SIG-M5 treated with dmso at 0.1 percent for 504 hours (cell line): ENCODE measurements at regions not wholly inside any gene's neighbourhood (a gene's known extent, or its start where the extent isn't known, plus 50 kb on each side); places are given as distances from the start of the nearest gene placed in this dataset.

Experiments used
- DNase-seq: peaks from one replicate; lab custom pipeline; 2025; ENCODE audit not compliant: unreplicated experiment; lab: John Stamatoyannopoulos, UW

DNA sequence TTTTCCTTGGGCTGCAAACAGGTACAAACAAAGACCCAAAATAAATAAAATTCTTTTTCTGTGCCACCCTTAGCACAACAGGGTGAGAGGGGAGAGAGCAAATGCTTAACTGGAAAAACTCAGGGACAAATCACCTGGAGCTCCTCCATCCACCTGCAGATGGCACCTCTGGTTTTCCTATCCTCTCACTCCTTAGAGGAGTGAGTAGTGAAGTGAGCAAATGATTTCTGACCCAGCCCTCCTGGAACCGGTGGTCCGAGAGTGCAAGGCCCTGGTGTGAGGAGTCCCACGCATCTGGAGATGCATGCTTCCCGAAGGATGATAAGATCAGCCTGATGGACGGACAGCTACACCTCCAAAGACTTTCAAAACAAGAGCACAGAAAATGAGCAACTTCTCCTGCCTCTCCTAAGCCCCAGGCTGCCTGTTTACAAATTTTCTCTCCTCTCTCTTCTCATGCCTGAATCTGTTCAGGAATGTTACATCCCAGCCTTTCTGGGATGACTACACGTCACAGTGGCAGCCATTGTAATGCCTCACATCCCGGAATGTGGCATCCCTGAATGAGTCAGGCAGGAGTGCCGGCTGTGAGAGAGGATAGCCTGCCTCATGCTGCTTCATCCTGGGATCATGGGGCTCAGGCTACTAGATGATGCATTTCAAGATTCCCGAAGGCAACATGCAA, 86.4 kb downstream of the ADRB2 start:
- no peak for DNase-seq

DNA sequence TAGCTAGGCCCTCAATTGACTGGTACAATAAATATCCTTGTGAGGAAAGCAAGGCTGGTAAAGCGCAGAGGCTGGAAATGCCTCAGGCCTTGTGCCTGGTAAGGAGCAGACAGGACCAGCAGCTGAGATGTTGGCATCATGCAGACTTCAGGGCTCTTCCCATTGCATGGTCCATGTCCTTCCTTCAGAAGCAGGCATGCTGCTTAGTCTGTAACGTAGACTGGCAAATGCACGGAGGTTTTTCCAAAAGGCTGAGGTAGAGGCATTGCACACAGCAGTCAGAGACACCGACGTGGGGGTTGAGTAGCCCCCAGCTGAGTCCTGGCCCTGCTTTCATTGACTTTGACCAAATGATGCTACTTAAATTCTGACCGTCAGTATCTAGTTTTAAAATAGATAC, 87.1 kb downstream of the ADRB2 start:
- DNase-seq = no peak

DNA sequence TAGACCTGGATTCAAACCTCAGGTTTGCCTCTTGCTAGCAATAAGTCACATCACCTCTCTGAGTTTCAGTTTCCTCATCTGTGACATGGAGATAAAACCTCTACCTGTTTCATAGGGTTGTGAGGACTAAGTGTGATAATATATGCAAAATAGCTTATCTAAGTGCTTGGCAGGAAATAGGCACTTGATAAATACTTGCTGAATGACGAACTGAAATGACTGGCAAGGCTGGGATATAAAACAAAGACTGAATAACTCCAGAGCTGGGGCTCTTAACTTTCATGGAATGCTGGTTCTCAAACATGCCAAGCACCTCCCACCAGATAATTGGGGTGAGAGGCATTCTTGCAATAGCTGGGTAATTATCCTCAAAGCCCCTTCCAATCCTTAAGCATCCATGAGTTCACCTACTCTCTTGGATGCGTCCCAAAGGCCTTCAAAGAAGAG, 87.6 kb downstream of the ADRB2 start:
- no peak for DNase-seq

DNA sequence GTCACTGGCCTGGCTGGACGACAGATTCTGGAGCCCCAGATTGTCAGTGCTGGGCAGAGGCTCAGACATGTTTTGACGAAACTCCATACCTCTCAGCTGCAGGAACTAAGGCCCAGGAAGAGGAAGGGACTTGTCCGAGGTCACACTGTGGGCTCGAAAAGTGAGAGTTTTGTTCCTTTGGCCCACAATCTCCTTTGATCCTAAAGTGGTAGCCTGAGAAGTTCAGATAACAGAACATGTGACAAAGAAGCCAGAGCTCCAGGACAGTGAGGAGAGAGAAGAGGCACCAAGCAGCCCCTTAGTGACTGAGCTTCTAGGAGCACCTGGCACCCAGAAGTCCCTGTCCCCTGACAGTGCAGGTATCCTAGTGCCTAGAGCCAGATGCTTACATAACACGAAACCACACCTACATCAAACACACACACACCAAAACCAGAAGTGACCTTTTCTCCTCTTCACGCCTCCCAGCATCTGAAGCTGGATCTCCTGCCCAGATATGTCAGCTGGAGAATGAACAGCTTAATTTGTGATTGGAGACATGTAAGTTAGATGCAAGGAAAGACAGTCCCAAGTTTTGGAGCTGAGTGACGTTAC, 88.9 kb downstream of the ADRB2 start:
- no peak for DNase-seq

DNA sequence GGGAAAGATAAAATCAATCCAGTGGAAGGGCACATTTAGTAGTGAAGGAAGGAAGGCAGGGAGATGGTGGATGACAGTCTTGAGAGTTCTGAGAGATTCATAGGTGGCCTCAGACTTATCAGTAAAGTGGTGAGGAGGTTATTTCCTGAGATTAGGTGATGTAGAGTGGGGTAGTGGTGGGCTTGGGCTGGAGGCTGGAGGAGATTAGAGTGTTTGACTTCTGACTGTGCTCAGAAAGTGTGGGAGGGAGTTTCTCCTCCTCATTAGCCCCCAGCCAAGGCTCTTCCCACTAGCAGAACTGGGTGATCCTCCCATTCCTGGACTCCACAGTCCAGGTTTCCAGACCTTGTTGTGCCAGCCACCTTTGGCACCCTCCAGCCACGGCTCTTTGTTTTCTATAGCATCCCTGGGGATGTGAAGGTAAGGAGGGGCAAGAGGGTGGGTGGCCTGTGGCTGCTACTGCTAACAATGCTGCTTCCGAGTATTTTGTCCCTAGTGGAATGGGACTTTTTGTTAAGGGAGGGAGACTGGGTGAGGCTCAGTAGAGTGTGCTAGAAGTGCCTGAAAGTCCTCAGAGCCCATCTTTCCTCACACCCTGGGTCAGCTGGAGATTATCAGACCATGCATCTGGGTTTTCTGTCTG, 94.4 kb downstream of the ADRB2 start:
- no peak for DNase-seq

DNA sequence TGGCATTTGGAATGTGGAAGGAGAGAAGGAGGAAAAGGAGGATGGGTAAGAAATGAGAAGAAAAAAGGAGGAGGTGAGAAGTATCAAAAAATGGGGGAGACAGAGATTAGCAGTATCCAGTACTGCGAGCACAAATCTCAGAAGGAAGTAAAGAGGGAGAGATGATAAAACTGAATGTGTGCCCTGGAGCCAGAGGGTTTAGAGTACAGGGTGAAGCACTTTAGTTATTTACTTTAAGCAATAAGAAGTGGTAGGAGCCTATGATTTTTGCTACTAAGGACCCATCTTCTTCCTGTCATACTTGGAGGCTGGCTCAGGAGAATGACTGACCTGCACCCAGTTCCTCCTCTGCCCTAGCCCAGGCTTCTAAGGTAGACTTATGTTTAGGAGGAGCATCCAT, 94.9 kb downstream of the ADRB2 start:
- DNase-seq = no peak

DNA sequence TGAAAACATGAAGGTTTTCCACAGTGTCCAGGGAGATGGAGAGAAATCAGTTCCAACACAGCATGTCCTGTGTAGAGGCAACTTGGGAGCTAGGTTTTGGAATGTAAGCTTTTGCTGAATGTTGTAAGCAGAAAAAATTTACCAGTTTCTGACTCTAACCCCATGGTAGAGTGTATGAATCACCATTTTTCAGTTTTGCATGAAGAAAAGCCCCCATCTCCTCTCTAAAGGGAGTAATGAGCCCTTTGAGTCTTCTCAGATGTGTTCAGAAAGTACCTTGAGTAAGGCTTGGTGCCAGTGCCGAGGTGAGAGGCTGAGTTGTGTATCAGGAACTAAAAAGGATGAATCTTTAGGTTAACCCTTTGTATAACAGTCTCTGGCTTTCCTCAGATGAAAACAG, 96.2 kb downstream of the ADRB2 start:
- DNase-seq = no peak

DNA sequence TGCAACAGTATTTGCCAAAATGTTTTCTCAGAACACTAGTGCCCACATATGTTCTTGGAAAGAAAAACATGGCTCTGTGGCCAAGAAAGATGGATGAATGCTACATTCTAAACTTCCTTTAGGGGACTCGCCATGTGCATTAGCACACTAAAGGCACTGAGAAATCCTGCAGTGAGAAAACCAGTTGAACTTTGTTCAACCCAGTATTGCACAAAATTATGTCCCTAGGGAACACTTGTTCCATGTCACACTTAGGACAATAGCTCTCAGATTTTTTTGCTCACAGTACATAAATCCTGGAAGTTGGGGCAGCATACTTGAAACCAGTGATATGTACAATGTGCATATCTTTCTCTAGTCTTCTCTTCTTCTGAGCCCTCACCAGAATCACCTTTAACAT, 96.6 kb downstream of the ADRB2 start:
- DNase-seq = no peak

GRCh38 chr5:148924817-148925216, 98.4 kb downstream of the ADRB2 start:
- no peak for DNase-seq

DNA sequence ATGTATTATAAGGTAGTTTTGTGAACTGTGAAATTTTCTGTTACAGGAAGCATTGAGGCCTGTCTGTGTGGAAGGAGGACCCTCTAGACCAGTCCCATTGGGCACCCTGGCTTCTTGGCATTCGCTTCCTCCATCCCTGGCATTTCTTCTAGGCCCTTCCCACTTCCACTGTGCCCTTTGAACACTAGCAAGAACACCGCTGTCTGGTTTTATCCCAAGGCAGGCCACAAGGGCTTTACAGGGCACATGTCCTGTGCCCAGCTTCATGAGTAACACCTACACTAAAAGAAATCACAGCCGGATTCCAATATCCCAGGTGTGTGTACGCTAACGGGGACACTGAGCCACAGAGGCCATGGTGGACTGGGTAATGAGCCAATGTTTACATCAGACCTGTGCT, 99.8 kb downstream of the ADRB2 start:
- no peak for DNase-seq

- DNase-seq = no peak
These were observed 101.0 kb downstream of the ADRB2 start for GRCh38 chr5:148927307-148927946.

GRCh38 chr5:148928141-148928540, 101.7 kb downstream of the ADRB2 start:
- no peak for DNase-seq

DNA sequence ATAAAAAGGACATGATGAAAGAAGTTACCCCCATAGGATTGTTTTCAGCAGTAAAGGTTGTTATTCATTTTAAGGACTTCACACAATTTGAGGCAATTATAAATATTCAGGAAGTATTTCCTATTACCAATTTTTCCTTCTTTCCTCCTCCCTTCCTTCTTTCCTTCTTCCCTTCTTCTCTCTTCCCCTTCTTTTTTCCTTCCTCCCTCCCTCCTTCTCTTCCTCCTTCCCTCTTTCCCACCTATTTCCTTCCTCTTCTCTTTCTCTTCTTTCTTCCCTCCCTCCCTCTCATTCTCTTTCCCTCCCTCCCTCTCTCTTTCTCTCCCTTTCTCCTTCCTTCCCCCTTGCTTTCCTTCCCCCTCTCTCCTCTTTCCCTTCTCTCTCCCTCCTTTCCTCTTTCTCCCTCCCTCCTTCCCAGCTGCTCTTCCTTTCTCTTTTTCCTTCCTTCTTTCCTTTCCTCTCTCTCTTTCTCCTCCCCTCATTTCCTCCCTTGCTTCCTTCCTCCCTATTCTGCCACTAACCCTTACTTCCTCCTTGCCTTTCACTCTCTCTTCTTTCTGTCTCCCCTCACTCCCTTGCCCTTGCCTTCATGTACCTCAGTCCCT, 105.1 kb downstream of the ADRB2 start:
- no peak for DNase-seq

GRCh38 chr5:148932355-148932935, 106.0 kb downstream of the ADRB2 start:
- DNase-seq = no peak

DNA sequence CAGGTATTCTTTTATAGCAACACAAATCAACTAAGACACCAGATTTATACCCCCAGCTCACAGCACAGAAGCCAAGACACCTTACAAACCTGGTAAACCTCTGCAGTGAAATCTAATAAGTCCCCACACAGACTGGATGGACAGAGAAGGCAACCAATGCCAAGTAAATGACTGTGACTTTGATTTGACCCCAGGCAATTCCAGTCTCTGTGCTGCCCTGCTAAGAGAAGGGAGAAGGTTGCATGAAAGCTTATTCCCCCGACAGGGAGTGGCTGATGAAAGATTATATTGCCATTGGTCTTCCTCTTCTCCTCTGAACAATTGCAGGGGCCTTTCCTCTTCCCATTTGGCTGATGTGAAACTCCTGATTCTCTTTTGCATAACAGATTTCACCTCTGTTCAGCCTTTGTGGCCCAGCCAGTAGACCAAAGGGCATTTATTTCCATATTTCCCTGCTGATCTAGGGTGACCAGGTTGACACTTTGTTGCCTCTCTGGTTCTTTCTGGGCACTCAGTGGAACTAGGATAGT, 107.6 kb downstream of the ADRB2 start:
- no peak for DNase-seq

GRCh38 chr5:148934895-148935400, 108.5 kb downstream of the ADRB2 start:
- no peak for DNase-seq

DNA sequence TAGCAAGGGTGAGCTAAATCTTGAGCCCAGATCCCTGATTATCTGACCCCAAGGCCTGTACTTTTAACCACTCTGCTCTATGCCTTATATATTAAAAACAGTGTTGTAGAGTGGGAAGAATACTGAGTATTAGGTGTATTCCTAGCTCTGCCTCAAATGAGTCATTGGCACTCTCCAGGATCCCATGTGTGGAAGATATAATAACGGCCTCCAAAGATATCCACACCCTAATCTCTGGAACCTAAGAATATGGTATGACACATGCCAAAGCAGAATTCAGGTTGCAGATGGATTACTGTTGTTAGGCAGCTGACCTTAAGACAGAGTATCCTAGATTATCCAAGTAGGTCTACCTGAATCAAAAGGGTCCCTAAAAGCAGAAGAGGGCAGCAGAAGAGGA, 110.8 kb downstream of the ADRB2 start:
- DNase-seq = no peak

DNA sequence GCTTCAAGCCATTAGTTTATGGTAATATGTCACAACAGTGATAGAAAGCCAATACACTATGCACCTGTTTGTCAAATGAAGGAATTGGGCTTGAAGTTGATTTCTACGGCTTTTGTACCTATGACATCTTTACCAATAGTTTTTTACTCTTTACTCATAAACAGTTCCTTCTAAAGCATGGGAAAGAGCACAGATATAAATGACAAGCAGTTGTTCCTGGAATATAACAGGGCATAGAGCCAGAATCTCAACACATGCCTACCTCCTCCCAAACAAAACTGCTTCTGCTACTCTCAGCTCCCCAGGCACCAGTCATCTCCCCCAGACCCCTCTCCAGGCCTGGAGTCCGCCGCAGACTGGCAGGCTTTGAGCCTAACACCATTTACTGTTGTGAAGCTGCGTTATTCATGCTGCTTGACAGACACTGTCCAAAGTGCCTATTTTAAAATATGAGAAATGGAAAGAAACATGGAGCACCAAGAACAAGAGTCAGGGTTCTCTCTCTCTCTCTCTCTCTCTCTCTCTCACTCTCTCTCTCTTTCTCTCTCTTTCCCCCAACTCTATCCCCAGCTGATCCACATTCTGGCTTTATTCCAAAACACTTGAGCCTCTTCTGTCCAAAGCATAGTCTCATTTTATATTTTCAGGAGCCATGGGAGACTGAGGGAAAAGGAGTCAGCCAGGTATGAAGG, 111.6 kb downstream of the ADRB2 start:
- no peak for DNase-seq

- DNase-seq = no peak
These were observed 112.1 kb downstream of the ADRB2 start for GRCh38 chr5:148938522-148938882.

GRCh38 chr5:148939676-148940075, 113.3 kb downstream of the ADRB2 start:
- DNase-seq = no peak
